AG09309 (cell line): ENCODE measurements at regions not wholly inside any gene's neighbourhood (a gene's known extent, or its start where the extent isn't known, plus 50 kb on each side); places are given as distances from the start of the nearest gene placed in this dataset.

Experiments
- DNase-seq: peaks from one replicate; pipeline ENCODE4 v3.0.0-alpha.2; 2010; ENCODE audit warnings: low read depth
- H3K4me3 ChIP-seq: 2 replicates; pipeline ENCODE4 v1.5.1; 2011; ENCODE audit warnings: mild to moderate bottlenecking, low read depth, low read length, moderate library complexity; ENCODE audit not compliant: control insufficient read depth
- TF ChIP-seq, protein P1 (sequence below): IDR thresholded peaks from 2 replicates; pipeline ENCODE4 v1.5.1; 2011; ENCODE audit warnings: mild to moderate bottlenecking, low read depth, low read length, inconsistent platforms; ENCODE audit not compliant: insufficient read depth, control insufficient read depth; ENCODE audit errors: missing control alignments

- DNase-seq = no peak
- TF ChIP-seq, protein P1, sequence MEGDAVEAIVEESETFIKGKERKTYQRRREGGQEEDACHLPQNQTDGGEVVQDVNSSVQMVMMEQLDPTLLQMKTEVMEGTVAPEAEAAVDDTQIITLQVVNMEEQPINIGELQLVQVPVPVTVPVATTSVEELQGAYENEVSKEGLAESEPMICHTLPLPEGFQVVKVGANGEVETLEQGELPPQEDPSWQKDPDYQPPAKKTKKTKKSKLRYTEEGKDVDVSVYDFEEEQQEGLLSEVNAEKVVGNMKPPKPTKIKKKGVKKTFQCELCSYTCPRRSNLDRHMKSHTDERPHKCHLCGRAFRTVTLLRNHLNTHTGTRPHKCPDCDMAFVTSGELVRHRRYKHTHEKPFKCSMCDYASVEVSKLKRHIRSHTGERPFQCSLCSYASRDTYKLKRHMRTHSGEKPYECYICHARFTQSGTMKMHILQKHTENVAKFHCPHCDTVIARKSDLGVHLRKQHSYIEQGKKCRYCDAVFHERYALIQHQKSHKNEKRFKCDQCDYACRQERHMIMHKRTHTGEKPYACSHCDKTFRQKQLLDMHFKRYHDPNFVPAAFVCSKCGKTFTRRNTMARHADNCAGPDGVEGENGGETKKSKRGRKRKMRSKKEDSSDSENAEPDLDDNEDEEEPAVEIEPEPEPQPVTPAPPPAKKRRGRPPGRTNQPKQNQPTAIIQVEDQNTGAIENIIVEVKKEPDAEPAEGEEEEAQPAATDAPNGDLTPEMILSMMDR = no peak
Observed at GRCh38 chr4:152161676-152162330, 374.1 kb downstream of the FBXW7 start.

GRCh38 chr4:152160225-152160800, 375.6 kb downstream of the FBXW7 start:
- no peak overlapping the region for H3K4me3 ChIP-seq
- TF ChIP-seq, protein P1 = no peak
- no peak for DNase-seq

More at GRCh38 chr4:152161676-152162330, 374.1 kb downstream of the FBXW7 start:
- no peak overlapping the region for H3K4me3 ChIP-seq

DNA sequence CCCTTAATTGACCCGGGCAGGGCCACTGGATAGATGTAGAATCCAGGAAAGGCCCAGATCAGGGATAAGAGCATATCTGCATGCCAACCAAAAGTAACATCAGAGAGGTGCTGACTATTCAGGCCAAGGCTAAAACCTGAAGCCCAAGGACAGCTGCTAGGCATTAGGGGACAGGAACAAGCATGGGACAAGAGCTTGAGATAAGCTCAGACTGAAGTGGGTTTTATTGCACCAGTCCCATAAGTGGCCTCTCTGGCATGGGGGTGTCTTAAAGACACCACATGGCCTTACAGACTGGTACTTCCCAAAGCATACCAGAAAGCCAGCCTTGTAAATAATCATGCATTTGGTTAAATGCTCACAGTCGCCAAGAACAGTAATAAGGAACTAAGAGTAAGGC, 376.1 kb downstream of the FBXW7 start:
- no peak for DNase-seq
- no peak overlapping the region for H3K4me3 ChIP-seq
- TF ChIP-seq, protein P1 = no peak

GRCh38 chr4:152158225-152158624, 377.7 kb downstream of the FBXW7 start:
- TF ChIP-seq, protein P1 = no peak
- no peak for DNase-seq
- H3K4me3 ChIP-seq = no peak overlapping the region

- no peak for DNase-seq
- no peak overlapping the region for H3K4me3 ChIP-seq
- TF ChIP-seq, protein P1 = no peak
Observed at GRCh38 chr4:152157629-152158028, 378.3 kb downstream of the FBXW7 start.

GRCh38 chr4:152156442-152156841, 379.4 kb downstream of the FBXW7 start:
- no peak for DNase-seq
- no peak overlapping the region for H3K4me3 ChIP-seq
- TF ChIP-seq, protein P1 = no peak
